PC-9 (cell line): ENCODE measurements at regions not wholly inside any gene's neighbourhood (a gene's known extent, or its start where the extent isn't known, plus 50 kb on each side); places are given as distances from the start of the nearest gene placed in this dataset.

Source experiments
- EZH2 ChIP-seq: fragments of 200-600 bp; sonication (generic); IDR thresholded peaks from 2 replicates; pipeline ENCODE4 v1.8.0; 2017; ENCODE audit warnings: antibody characterized with exemption, low read depth
- TF ChIP-seq, protein P1 (sequence below): fragments of 200-600 bp; sonication (generic); conservative IDR thresholded peaks from 2 replicates; pipeline ENCODE4 v1.6.1; 2017; ENCODE audit warnings: mixed run types, antibody characterized with exemption, mild to moderate bottlenecking, moderate library complexity

DNA sequence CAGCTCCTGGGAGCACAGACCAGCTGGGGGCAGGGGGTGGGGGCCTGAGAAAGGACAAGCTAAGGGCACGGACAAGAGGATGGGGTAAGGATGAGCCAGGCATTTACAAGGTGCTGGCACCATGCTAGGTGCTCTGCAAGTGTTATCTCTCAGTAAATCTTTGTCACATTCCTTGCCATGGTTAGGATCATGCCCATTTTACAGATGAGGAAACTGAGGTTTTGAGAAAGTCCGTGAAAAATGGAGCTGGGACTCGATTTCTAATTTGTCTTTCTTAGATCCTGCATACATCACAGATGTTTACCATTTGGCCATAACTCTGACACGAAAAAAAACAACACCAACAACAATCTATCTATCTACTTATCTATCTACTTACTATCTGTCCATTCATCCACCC, 429.7 kb downstream of the MIAT start:
- TF ChIP-seq, protein P1, sequence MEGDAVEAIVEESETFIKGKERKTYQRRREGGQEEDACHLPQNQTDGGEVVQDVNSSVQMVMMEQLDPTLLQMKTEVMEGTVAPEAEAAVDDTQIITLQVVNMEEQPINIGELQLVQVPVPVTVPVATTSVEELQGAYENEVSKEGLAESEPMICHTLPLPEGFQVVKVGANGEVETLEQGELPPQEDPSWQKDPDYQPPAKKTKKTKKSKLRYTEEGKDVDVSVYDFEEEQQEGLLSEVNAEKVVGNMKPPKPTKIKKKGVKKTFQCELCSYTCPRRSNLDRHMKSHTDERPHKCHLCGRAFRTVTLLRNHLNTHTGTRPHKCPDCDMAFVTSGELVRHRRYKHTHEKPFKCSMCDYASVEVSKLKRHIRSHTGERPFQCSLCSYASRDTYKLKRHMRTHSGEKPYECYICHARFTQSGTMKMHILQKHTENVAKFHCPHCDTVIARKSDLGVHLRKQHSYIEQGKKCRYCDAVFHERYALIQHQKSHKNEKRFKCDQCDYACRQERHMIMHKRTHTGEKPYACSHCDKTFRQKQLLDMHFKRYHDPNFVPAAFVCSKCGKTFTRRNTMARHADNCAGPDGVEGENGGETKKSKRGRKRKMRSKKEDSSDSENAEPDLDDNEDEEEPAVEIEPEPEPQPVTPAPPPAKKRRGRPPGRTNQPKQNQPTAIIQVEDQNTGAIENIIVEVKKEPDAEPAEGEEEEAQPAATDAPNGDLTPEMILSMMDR, result no peak
- no peak for TF ChIP-seq EZH2
